H1 (cell line): ENCODE measurements at regions not wholly inside any gene's neighbourhood (a gene's known extent, or its start where the extent isn't known, plus 50 kb on each side); places are given as distances from the start of the nearest gene placed in this dataset.

ENCODE experiments used
- CTCF ChIA-PET: fragments of 300-600 bp; sonication (Branson Sonifier 250); formaldehyde crosslinking; loops from one replicate; lab custom pipeline; 2021; ENCODE audit not compliant: partially characterized antibody; lab: Charles Lee
- POLR2A ChIA-PET: fragments of 300-600 bp; sonication (Branson Sonifier 250); formaldehyde crosslinking; loops from one replicate; lab custom pipeline; 2021; ENCODE audit warnings: inconsistent platforms; ENCODE audit not compliant: partially characterized antibody; lab: Charles Lee
- DNase-seq, 2 experiments: peaks; one replicate each; pipeline versions ENCODE4 v3.0.0 to v3.0.0-alpha.2; 2010 to 2022; ENCODE audit warnings: low spot score in 2 of 2, low read depth in 1 of 2, mixed read lengths in 1 of 2
- FAIRE-seq: peaks from 2 replicates; lab custom pipeline; 2011; peaks lifted over from hg19 to GRCh38; lab: Jason Lieb, UNC
- H2AFZ ChIP-seq: 2 replicates; pipeline ENCODE4 v1.8.1; 2012; ENCODE audit warnings: low read length, inconsistent platforms
- H2AK5ac ChIP-seq: 2 replicates; pipeline ENCODE4 v1.6.1; 2013; ENCODE audit warnings: low read depth, low read length
- H2BK120ac ChIP-seq: replicated peaks from 2 replicates; pipeline ENCODE3; 2013; ENCODE audit warnings: low read depth, low read length, inconsistent platforms
- H2BK12ac ChIP-seq: 2 replicates; pipeline ENCODE4 v1.6.1; 2013; ENCODE audit warnings: low read depth, low read length
- H2BK15ac ChIP-seq: 2 replicates; pipeline ENCODE4 v1.6.1; 2013; ENCODE audit warnings: low read length
- H2BK20ac ChIP-seq: 2 replicates; pipeline ENCODE4 v1.6.1; 2013; ENCODE audit warnings: low read length
- H2BK5ac ChIP-seq: 2 replicates; pipeline ENCODE4 v1.6.1; 2013; ENCODE audit warnings: low read depth, low read length
- H3K14ac ChIP-seq: 2 replicates; pipeline ENCODE4 v1.6.1; 2013; ENCODE audit warnings: inconsistent platforms; ENCODE audit not compliant: insufficient read length
- H3K18ac ChIP-seq: 2 replicates; pipeline ENCODE4 v1.6.1; 2013; ENCODE audit warnings: low read length; ENCODE audit errors: extremely low read depth
- H3K23ac ChIP-seq: 2 replicates; pipeline ENCODE4 v1.6.1; 2013; ENCODE audit warnings: inconsistent platforms; ENCODE audit not compliant: insufficient read length
- H3K23me2 ChIP-seq: 2 replicates; pipeline ENCODE4 v1.6.1; 2013; ENCODE audit warnings: low read depth, low read length
- H3K27ac ChIP-seq: 2 replicates; pipeline ENCODE4 v1.6.1; 2011; ENCODE audit warnings: low read depth, low read length, inconsistent platforms
- H3K27me3 ChIP-seq, 4 experiments: replicated peaks in 1 of 4; 1 replicate in 1 of 4; 2 replicates in 3 of 4; pipeline versions ENCODE4 v1.6.1 to v1.8.1; 2011 to 2013; ENCODE audit warnings: low read length in 3 of 4, mild to moderate bottlenecking in 3 of 4, inconsistent platforms in 2 of 4, mixed read lengths in 2 of 4, moderate library complexity in 1 of 4; ENCODE audit not compliant: control insufficient read depth in 3 of 4, insufficient read depth in 3 of 4; ENCODE audit errors: extremely low read depth in 1 of 4
- H3K36me3 ChIP-seq, 4 experiments: 2 replicates each; pipeline versions ENCODE4 v1.6.1 to v1.8.1; 2011 to 2013; ENCODE audit warnings: mild to moderate bottlenecking in 4 of 4, low read length in 3 of 4, moderate library complexity in 2 of 4, control low read depth in 1 of 4, inconsistent platforms in 1 of 4; ENCODE audit not compliant: insufficient read depth in 4 of 4, control insufficient read depth in 2 of 4
- H3K4ac ChIP-seq: replicated peaks from 2 replicates; pipeline ENCODE3; 2013; ENCODE audit warnings: low read length, low read depth, mixed read lengths, inconsistent platforms; ENCODE audit not compliant: insufficient read length
- H3K4me1 ChIP-seq, 4 experiments: replicated peaks in 1 of 4; 1 replicate in 1 of 4; 2 replicates in 3 of 4; pipeline versions ENCODE4 v1.6.1 to v1.8.1; 2011 to 2013; ENCODE audit warnings: low read length in 3 of 4, inconsistent platforms in 2 of 4, mixed read lengths in 1 of 4; ENCODE audit not compliant: insufficient read depth in 4 of 4, control insufficient read depth in 3 of 4
- H3K4me2 ChIP-seq, 2 experiments: 2 replicates each; pipeline versions ENCODE4 v1.6.1 to v1.8.1; 2011 to 2013; ENCODE audit warnings: low read depth in 2 of 2, low read length in 2 of 2, control low read depth in 1 of 2, inconsistent platforms in 1 of 2, mild to moderate bottlenecking in 1 of 2; ENCODE audit not compliant: insufficient read depth in 1 of 2
- H3K4me3 ChIP-seq, 4 experiments: fragments of 200-600, 300-600 bp in 1 of 4; sonication (generic), shearing (Covaris generic), sonication (Bioruptor Twin) in 1 of 4; 2 replicates each; pipeline versions ENCODE4 v1.5.1 to v1.8.1; 2011 to 2016; ENCODE audit warnings: low read length in 4 of 4, low read depth in 3 of 4, control low read depth in 2 of 4, inconsistent platforms in 2 of 4, mild to moderate bottlenecking in 2 of 4, mixed read lengths in 1 of 4, moderate library complexity in 1 of 4; ENCODE audit not compliant: insufficient read depth in 2 of 4; ENCODE audit errors: extremely low read depth in 1 of 4
- H3K56ac ChIP-seq: replicated peaks from 2 replicates; pipeline ENCODE3; 2013; ENCODE audit warnings: low read depth, mild to moderate bottlenecking, mixed read lengths, low read length, inconsistent platforms; ENCODE audit not compliant: insufficient read length
- H3K79me1 ChIP-seq: 2 replicates; pipeline ENCODE4 v1.6.1; 2013; ENCODE audit warnings: low read depth, low read length, control low read depth
- H3K79me2 ChIP-seq, 2 experiments: 2 replicates each; pipeline versions ENCODE4 v1.6.1 to v1.8.1; 2012 to 2013; ENCODE audit warnings: low read length in 2 of 2, mild to moderate bottlenecking in 2 of 2, inconsistent platforms in 1 of 2; ENCODE audit not compliant: insufficient read depth in 2 of 2, control insufficient read depth in 1 of 2
- H3K9ac ChIP-seq, 4 experiments: replicated peaks in 1 of 4; 1 replicate in 1 of 4; 2 replicates in 3 of 4; pipeline versions ENCODE4 v1.6.1 to v1.8.1; 2011 to 2013; ENCODE audit warnings: low read depth in 3 of 4, low read length in 3 of 4, control low read depth in 2 of 4, mild to moderate bottlenecking in 2 of 4, moderate library complexity in 2 of 4, inconsistent platforms in 1 of 4; ENCODE audit errors: extremely low read depth in 1 of 4
- H3K9me3 ChIP-seq, 2 experiments: 2 replicates each; pipeline versions ENCODE4 v1.6.1 to v1.8.1; 2012 to 2013; ENCODE audit warnings: mild to moderate bottlenecking in 2 of 2, moderate library complexity in 2 of 2, control low read depth in 1 of 2, inconsistent platforms in 1 of 2, low read depth in 1 of 2, low read length in 1 of 2, mixed read lengths in 1 of 2; ENCODE audit not compliant: insufficient read depth in 2 of 2
- H4K20me1 ChIP-seq, 2 experiments: replicated peaks in 1 of 2; 2 replicates each; pipeline versions ENCODE3 to v1.8.1; 2011 to 2013; ENCODE audit warnings: inconsistent platforms in 2 of 2, low read length in 2 of 2, mild to moderate bottlenecking in 1 of 2; ENCODE audit not compliant: insufficient read depth in 2 of 2, control insufficient read depth in 1 of 2
- H4K5ac ChIP-seq: 2 replicates; pipeline ENCODE4 v1.6.1; 2013; ENCODE audit warnings: low read length, low read depth, mixed read lengths, inconsistent platforms; ENCODE audit not compliant: insufficient read length
- H4K8ac ChIP-seq: 2 replicates; pipeline ENCODE4 v1.8.0; 2013; ENCODE audit warnings: mild to moderate bottlenecking, moderate library complexity, low read length, inconsistent platforms; ENCODE audit not compliant: insufficient read depth; ENCODE audit errors: extremely low read depth
- H4K91ac ChIP-seq: replicated peaks from 2 replicates; pipeline ENCODE3; 2013; ENCODE audit warnings: low read length, mixed read lengths, inconsistent platforms; ENCODE audit not compliant: insufficient read length
- TAF1 ChIP-seq: IDR thresholded peaks from 2 replicates; pipeline ENCODE4 v1.6.1; 2011; ENCODE audit warnings: mild to moderate bottlenecking, low read depth, low read length
- WGBS, 2 experiments: shearing (Covaris generic) in 1 of 2; methylation state at CpG; one replicate each; pipeline versions ENCODE4 v1.1.6 to v1.1.7; 2013 to 2015; ENCODE audit warnings: low lambda C conversion rate in 2 of 2, mixed read lengths in 2 of 2, inconsistent platforms in 1 of 2, low coverage in 1 of 2, missing lambda C conversion rate in 1 of 2; ENCODE audit not compliant: insufficient replicate concordance in 2 of 2, insufficient coverage in 1 of 2, insufficient read length in 1 of 2; ENCODE audit errors: extremely low coverage in 1 of 2, missing lambda C conversion rate in 1 of 2; 5-methylcytosine and 5-hydroxymethylcytosine counted together

- H3K14ac ChIP-seq: no peak overlapping the region
- no peaks in the 10 kb centered on the region for H3K36me3 ChIP-seq
- no peak overlapping the region for H2BK5ac ChIP-seq
- no peak overlapping the region for H3K4me2 ChIP-seq
- no peak overlapping the region for H2AK5ac ChIP-seq
- FAIRE-seq: no peak
- H4K20me1 ChIP-seq: no peaks in the 10 kb centered on the region
- no peaks in the 10 kb centered on the region for H3K79me1 ChIP-seq
- no peak overlapping the region for H3K18ac ChIP-seq
- H3K23ac ChIP-seq: no peak overlapping the region
- H3K9me3 ChIP-seq: no peaks in the 10 kb centered on the region
- no peaks in the 10 kb centered on the region for H3K79me2 ChIP-seq
- no peak overlapping the region for H4K8ac ChIP-seq
- no peak overlapping the region for H4K91ac ChIP-seq
- H3K9ac ChIP-seq: no peak overlapping the region
- no peak overlapping the region for H3K56ac ChIP-seq
- no peaks in the 10 kb centered on the region for H3K4me1 ChIP-seq
- DNase-seq: no peak
- no peak overlapping the region for H4K5ac ChIP-seq
- H3K4ac ChIP-seq: no peak overlapping the region
- H2BK12ac ChIP-seq: no peak overlapping the region
- no peak overlapping the region for H3K27ac ChIP-seq
- WGBS, 2 experiments: 100% methylated on average over 1 of the region's 1 CpG; no CpG with 5 or more reads in 1 of the 2 experiments
- ChIA-PET POLR2A (no interaction called here), CTCF (interaction anchor here (0.7 kb wide), 1 partner anchor 62 kb away, joined by 3 read pairs; no protein-coding TSS in a partner anchor)
- H2BK15ac ChIP-seq: no peak overlapping the region
- no peak overlapping the region for H2AFZ ChIP-seq
- no peak overlapping the region for H2BK20ac ChIP-seq
- H3K4me3 ChIP-seq: no peak overlapping the region
- no peak for TF ChIP-seq TAF1
- no peaks in the 10 kb centered on the region for H3K23me2 ChIP-seq
- no peak overlapping the region for H2BK120ac ChIP-seq
- no peaks in the 10 kb centered on the region for H3K27me3 ChIP-seq
Observed at GRCh38 chr1:194825382-194825781, 1639.0 kb upstream of the B3GALT2 start.
